Right lobe of liver (tissue), 6 donors: ENCODE measurements at regions not wholly inside any gene's neighbourhood (a gene's known extent, or its start where the extent isn't known, plus 50 kb on each side); places are given as distances from the start of the nearest gene placed in this dataset.

ENCODE experiments used
- ATAC-seq, 4 donors: fragments of 200-7000 bp; cut with Tn5 transposase; one replicate each; pipeline ENCODE4 v1.9.1; 2020; ENCODE audit warnings: mild to moderate bottlenecking in 4 of 4, moderate library complexity in 4 of 4
- DNase-seq, 3 donors: peaks; one replicate each; pipeline ENCODE4 v3.0.0-alpha.2; 2020
- H3K27ac ChIP-seq, 3 donors: fragments of 200-600 bp; one replicate each; pipeline ENCODE4 v1.8.0; 2022
- H3K27me3 ChIP-seq, 2 donors: fragments of 200-600 bp; one replicate each; pipeline ENCODE4 v1.8.0; 2022
- H3K36me3 ChIP-seq, 4 donors: fragments of 200-600 bp; sonication (generic) in 1 of 4; one replicate each; pipeline versions ENCODE4 v1.5.1 to v1.8.0; 2017 to 2022; ENCODE audit warnings: control low read depth in 1 of 4
- H3K4me1 ChIP-seq, 4 donors: fragments of 200-600 bp; sonication (generic) in 1 of 4; one replicate each; pipeline versions ENCODE4 v1.5.1 to v1.8.0; 2017 to 2022; ENCODE audit warnings: control low read depth in 1 of 4
- H3K4me3 ChIP-seq, 3 donors: fragments of 200-600 bp; one replicate each; pipeline ENCODE4 v1.8.0; 2022
- H3K9me3 ChIP-seq, 4 donors: fragments of 200-600 bp; sonication (generic) in 1 of 4; one replicate each; pipeline versions ENCODE4 v1.5.1 to v1.8.0; 2017 to 2022; ENCODE audit warnings: control low read depth in 1 of 4
- POLR2A ChIP-seq: fragments of 450-650 bp; IDR thresholded peaks from one replicate; pipeline ENCODE4 v1.6.1; 2017; ENCODE audit warnings: antibody characterized with exemption, mild to moderate bottlenecking
- WGBS: methylation state at CpG from one replicate; pipeline ENCODE4 v1.1.6; 2018; ENCODE audit warnings: low coverage, low lambda C conversion rate; ENCODE audit not compliant: insufficient coverage; ENCODE audit errors: missing lambda C conversion rate; 5-methylcytosine and 5-hydroxymethylcytosine counted together
- intact Hi-C, 2 donors: fragments of 100-400 bp; cut with DNase I; formaldehyde crosslinking; loops; one replicate each; pipeline versions ENCODE4 v1.11.2 to v1.14.1; 2022
- TF ChIP-seq, protein P1 (sequence below), 4 donors: fragments of 200-600 bp in 3 of 4; fragments of 450-650 bp in 1 of 4; IDR thresholded peaks; one replicate each; pipeline versions ENCODE4 v1.5.1 to v1.8.0; 2016 to 2022; ENCODE audit warnings: antibody characterized with exemption in 4 of 4, mild to moderate bottlenecking in 2 of 4
- donor health status: DM: no; HTN: yes; CAD: no.
- donor health status: DM: no; HTN: no; CAD: no.
- donor health status: DM: no; HTN: no; CAD: no.
- donor health status: DM: no; HTN: yes; CAD: no.
- donor health status: DM: no; HTN: yes; CAD: no.

DNA sequence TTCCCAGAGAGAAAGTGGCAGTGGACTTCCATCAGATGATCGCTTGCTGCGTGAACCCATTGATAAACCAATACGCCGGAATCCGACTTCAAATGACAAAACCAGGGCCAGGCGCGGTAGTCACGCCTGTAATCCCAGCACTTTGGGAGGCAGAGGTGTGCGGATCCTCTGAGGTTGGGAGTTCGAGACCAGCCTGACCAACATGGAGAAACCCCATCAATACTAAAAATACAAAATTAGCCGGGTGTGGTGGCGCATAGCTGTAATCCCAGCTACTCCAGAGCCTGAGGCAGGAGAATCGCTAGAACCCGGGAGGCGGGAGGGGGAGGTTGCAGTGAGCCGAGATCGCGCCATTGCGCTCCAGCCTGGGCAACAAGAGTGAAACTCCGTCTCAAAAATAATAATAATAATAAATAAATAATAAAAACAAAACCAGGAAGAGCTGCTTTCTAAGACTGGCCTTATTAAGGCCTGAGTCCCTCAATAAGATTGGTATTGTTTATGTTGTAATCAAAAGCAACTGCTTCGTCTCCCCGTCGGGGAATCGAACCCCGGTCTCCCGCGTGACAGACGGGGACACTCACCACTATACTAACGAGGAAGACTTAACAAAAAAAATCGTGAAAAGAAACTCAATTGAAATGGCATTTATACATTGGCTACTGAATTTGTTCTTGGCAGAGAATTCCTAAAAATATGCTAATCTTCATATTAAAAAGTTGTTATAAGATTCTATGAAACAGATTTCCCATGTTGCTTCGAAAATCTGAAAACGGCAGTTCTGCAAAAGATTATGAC is 110.2 kb upstream of the ZNF184 start:
- TF ChIP-seq, protein P1, sequence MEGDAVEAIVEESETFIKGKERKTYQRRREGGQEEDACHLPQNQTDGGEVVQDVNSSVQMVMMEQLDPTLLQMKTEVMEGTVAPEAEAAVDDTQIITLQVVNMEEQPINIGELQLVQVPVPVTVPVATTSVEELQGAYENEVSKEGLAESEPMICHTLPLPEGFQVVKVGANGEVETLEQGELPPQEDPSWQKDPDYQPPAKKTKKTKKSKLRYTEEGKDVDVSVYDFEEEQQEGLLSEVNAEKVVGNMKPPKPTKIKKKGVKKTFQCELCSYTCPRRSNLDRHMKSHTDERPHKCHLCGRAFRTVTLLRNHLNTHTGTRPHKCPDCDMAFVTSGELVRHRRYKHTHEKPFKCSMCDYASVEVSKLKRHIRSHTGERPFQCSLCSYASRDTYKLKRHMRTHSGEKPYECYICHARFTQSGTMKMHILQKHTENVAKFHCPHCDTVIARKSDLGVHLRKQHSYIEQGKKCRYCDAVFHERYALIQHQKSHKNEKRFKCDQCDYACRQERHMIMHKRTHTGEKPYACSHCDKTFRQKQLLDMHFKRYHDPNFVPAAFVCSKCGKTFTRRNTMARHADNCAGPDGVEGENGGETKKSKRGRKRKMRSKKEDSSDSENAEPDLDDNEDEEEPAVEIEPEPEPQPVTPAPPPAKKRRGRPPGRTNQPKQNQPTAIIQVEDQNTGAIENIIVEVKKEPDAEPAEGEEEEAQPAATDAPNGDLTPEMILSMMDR (IDR thresholded peaks at IDR 0.05) = no peak
- no peak for TF ChIP-seq POLR2A
- intact Hi-C loops = no loop called here
- ATAC-seq (no peak), DNase-seq (no peak)
- no peak overlapping the region for H3K4me3 ChIP-seq
- no peaks in the 10 kb centered on the region for H3K4me1 ChIP-seq
- no peak overlapping the region for H3K27ac ChIP-seq
- 14% methylated on average over 30 of the region's 32 CpGs for WGBS
- H3K9me3 ChIP-seq = no peaks in the 10 kb centered on the region
- H3K36me3 ChIP-seq = no peaks in the 10 kb centered on the region
- peaks cover 0 to 9% of the 10 kb centered on the region in 2 donors for H3K27me3 ChIP-seq

DNA sequence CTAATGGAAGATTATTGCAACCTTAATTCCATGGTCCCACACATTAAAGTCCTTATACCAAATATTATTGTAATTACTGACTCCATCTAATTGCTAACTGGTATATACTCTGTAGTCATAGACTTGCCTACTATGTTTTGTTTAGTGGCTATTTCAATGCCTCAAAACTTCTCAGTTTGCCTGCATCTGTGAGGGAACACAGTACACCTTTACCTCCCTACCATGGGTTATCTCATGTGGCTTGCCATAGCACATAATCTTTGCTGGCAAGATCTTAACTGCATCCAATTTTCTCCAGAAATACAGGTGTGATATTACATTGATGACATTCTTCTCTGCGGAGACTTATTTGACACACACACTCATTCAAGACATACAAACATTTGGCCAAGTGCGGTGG is 107.1 kb upstream of the ZNF184 start:
- no peak for TF ChIP-seq POLR2A
- TF ChIP-seq, protein P1 (IDR thresholded peaks at IDR 0.05) = no peak
- H3K27me3 ChIP-seq = peaks cover 0 to 6% of the 10 kb centered on the region in 2 donors
- no peak for ATAC-seq

DNA sequence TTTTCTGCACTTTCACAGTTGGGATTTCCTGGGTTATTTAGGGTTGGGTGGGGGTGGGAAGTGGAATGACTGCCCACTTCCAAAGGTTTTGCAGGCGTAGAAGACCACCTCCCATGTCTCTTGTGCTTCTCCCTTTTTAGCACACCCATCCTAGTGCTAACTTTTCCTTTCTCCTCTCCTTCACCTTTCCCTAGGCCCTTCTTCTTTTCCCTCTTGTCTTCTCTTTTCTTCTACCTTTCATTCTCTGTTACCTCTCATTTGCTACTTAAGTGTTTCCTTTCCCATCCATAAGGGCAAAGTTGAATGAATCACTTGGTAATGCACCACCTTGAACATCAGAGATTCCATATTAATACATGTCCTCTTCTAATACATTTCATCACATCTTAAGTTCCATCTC is 105.0 kb upstream of the ZNF184 start:
- Histone ChIP-seq H3K36me3 (no peaks in the 10 kb centered on the region), H3K27me3 (peaks cover 0 to 3% of the 10 kb centered on the region in 2 donors), H3K9me3 (no peaks in the 10 kb centered on the region), H3K4me3 (no peak overlapping the region), H3K27ac (no peak overlapping the region), H3K4me1 (no peaks in the 10 kb centered on the region)
- ATAC-seq (no peak), DNase-seq (no peak)
- 50% methylated on average over 1 of the region's 1 CpG for WGBS
- TF ChIP-seq, protein P1 (IDR thresholded peaks at IDR 0.05) = no peak
- TF ChIP-seq POLR2A = no peak
- intact Hi-C loops = no loop called here

More for the DNA sequence above, 107.1 kb upstream of the ZNF184 start:
- H3K4me3 ChIP-seq = no peak overlapping the region
- intact Hi-C loops = no loop called here
- WGBS = 84% methylated on average over 2 of the region's 2 CpGs
- H3K27ac ChIP-seq = no peak overlapping the region
- H3K4me1 ChIP-seq = no peaks in the 10 kb centered on the region
- no peaks in the 10 kb centered on the region for H3K36me3 ChIP-seq
- DNase-seq = no peak
- H3K9me3 ChIP-seq = no peaks in the 10 kb centered on the region

DNA sequence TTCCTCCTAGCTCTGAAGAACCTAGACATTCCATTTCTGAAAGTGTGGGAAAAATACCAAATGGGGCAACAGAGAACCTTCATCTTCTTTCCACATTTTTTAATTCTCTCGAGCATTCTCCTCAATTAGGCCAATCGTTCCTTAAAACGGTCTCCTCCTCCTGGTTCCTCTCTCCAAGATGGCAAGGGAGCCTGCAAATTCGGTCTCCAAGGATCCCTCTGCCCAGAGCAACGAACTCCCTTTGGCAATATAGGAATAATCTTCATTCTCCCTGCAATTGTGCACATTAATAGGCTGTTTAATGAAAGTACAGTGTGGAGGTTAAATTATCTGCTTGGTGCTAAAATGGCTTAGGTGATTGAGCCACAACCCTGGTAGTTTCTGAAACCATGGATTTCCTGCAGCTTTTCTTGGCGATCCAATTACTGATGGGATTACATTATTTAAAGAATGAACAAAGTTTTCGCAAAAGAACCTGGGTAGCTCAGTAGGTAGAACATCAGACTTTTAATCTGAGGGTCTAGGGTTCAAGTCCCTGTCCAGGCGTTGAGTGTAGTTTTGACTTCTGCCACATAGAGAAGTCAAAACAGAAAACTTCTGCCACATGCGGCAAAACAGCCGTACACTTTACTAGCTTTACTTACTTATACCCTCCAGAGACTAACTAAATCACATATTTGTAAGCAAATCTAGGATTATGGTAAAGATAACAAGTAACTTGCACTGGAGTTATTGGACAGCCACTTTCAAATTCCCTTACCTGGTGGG is 102.9 kb upstream of the ZNF184 start:
- ATAC-seq (no peak), DNase-seq (no peak)
- intact Hi-C loops = no loop called here
- H3K27ac ChIP-seq = no peak overlapping the region
- no peak overlapping the region for H3K4me3 ChIP-seq
- H3K4me1 ChIP-seq = no peaks in the 10 kb centered on the region
- no peaks in the 10 kb centered on the region for H3K9me3 ChIP-seq
- TF ChIP-seq POLR2A = no peak
- TF ChIP-seq, protein P1 (IDR thresholded peaks at IDR 0.05) = no peak
- 45% methylated on average over 10 of the region's 10 CpGs for WGBS
- peaks cover 0 to 3% of the 10 kb centered on the region in 2 donors for H3K27me3 ChIP-seq
- no peaks in the 10 kb centered on the region for H3K36me3 ChIP-seq
